A549 (cell line): ENCODE measurements at regions not wholly inside any gene's neighbourhood (a gene's known extent, or its start where the extent isn't known, plus 50 kb on each side); places are given as distances from the start of the nearest gene placed in this dataset.

Experiments
- ATAC-seq, 2 experiments: fragments of 200-7000 bp in 1 of 2; fragments of >200 bp in 1 of 2; cut with Nextera tagmentation in 1 of 2; cut with Tn5 transposase in 1 of 2; 3 replicates each; pipeline versions ENCODE4 v1.8.0 to v1.9.1; 2018 to 2020; ENCODE audit warnings: mild to moderate bottlenecking in 1 of 2, moderate library complexity in 1 of 2
- CTCF ChIA-PET: fragments of 300-600 bp; sonication (Branson Sonifier 250); formaldehyde crosslinking; extraction: SDS; loops from one replicate; lab custom pipeline; 2021; ENCODE audit warnings: antibody characterized with exemption, inconsistent platforms; lab: Yijun Ruan, JAX
- POLR2A ChIA-PET: fragments of 350-600 bp; formaldehyde crosslinking; extraction: SDS; loops from one replicate; lab custom pipeline; 2021; ENCODE audit warnings: antibody characterized with exemption, inconsistent platforms; lab: Yijun Ruan, JAX
- DNase-seq, 2 experiments: peaks; one replicate each; pipeline versions ENCODE4 v3.0.0 to v3.0.0-alpha.2; 2011 to 2016; ENCODE audit warnings: low read depth in 1 of 2, low spot score in 1 of 2
- FAIRE-seq: peaks from 2 replicates; lab custom pipeline; 2011; peaks lifted over from hg19 to GRCh38; lab: Jason Lieb, UNC
- H3K27ac ChIP-seq, 2 experiments: fragments of >200 bp; sonication (Bioruptor Twin); formaldehyde crosslinking; 3 replicates each; pipeline ENCODE4 v1.5.1; 2016 to 2017
- H3K4me1 ChIP-seq: fragments of >200 bp; sonication (Bioruptor Twin); formaldehyde crosslinking; 3 replicates; pipeline ENCODE4 v1.6.1; 2016
- H3K4me2 ChIP-seq: fragments of >200 bp; sonication (Bioruptor Twin); formaldehyde crosslinking; 3 replicates; pipeline ENCODE4 v1.6.1; 2016
- H3K4me3 ChIP-seq: fragments of >200 bp; sonication (Bioruptor Twin); formaldehyde crosslinking; 3 replicates; pipeline ENCODE4 v1.5.1; 2016
- H3K9me3 ChIP-seq: fragments of >200 bp; sonication (Bioruptor Twin); formaldehyde crosslinking; 3 replicates; pipeline ENCODE4 v1.6.1; 2016
- BHLHE40 ChIP-seq: IDR thresholded peaks from 2 replicates; pipeline ENCODE4 v1.6.1; 2012; ENCODE audit warnings: low read depth, low read length, inconsistent platforms
- CEBPB ChIP-seq, 2 experiments: fragments of >200 bp in 1 of 2; sonication (Bioruptor Twin) in 1 of 2; formaldehyde crosslinking in 1 of 2; IDR thresholded peaks; 2 replicates each; pipeline ENCODE4 v1.6.1; 2012 to 2016
- ESRRA ChIP-seq: fragments of 150-350 bp; IDR thresholded peaks from 2 replicates; pipeline ENCODE4 v1.6.1; 2014; ENCODE audit warnings: mild to moderate bottlenecking, low read length, borderline replicate concordance
- HDAC2 ChIP-seq: fragments of 200-600 bp; sonication (generic); IDR thresholded peaks from 2 replicates; pipeline ENCODE4 v1.6.1; 2016
- HOXB13 ChIP-seq: fragments of 250-450 bp; sonication (Bioruptor Pico); IDR thresholded peaks from 2 replicates; pipeline ENCODE4 v1.5.0; 2020; ENCODE audit warnings: low read depth, mild to moderate bottlenecking, moderate library complexity
- HOXB5 ChIP-seq: fragments of 250-450 bp; sonication (Bioruptor Pico); IDR thresholded peaks from 2 replicates; pipeline ENCODE4 v1.5.0; 2020; ENCODE audit warnings: mild to moderate bottlenecking, moderate library complexity
- MAFK ChIP-seq: fragments of 450-650 bp; IDR thresholded peaks from 2 replicates; pipeline ENCODE4 v1.6.1; 2014; ENCODE audit not compliant: partially characterized antibody
- MAZ ChIP-seq: fragments of 150-350 bp; IDR thresholded peaks from 2 replicates; pipeline ENCODE4 v1.6.1; 2014; ENCODE audit warnings: antibody characterized with exemption, low read depth, low read length, borderline replicate concordance
- MYC ChIP-seq: IDR thresholded peaks from 2 replicates; pipeline ENCODE4 v1.6.1; 2012; ENCODE audit warnings: mild to moderate bottlenecking, inconsistent platforms, low read length, improper control_type of control experiment, borderline replicate concordance
- RAD21 ChIP-seq, 2 experiments: fragments of >200 bp in 1 of 2; sonication (Bioruptor Twin) in 1 of 2; formaldehyde crosslinking in 1 of 2; IDR thresholded peaks in 1 of 2; conservative IDR thresholded peaks in 1 of 2; 2 replicates in 1 of 2; 3 replicates in 1 of 2; pipeline ENCODE4 v1.6.1; 2012 to 2018; ENCODE audit warnings: inconsistent platforms in 1 of 2
- RARB ChIP-seq: fragments of 250-450 bp; sonication (Bioruptor Pico); IDR thresholded peaks from 2 replicates; pipeline ENCODE4 v1.8.0; 2021; ENCODE audit warnings: mild to moderate bottlenecking, moderate library complexity
- SREBF2 ChIP-seq: fragments of 450-650 bp; IDR thresholded peaks from 2 replicates; pipeline ENCODE4 v1.6.1; 2014; ENCODE audit warnings: mild to moderate bottlenecking, moderate library complexity
- WGBS: methylation state at CpG from one replicate; pipeline ENCODE4 v1.1.6; 2017; ENCODE audit errors: missing lambda C conversion rate; 5-methylcytosine and 5-hydroxymethylcytosine counted together
- TF ChIP-seq, protein P1 (sequence below): IDR thresholded peaks from 2 replicates; pipeline ENCODE4 v1.6.1; 2012
- TF ChIP-seq, protein P2 (sequence below): fragments of 250-450 bp; sonication (Bioruptor Pico); IDR thresholded peaks from 2 replicates; pipeline ENCODE4 v1.5.0; 2021; ENCODE audit warnings: mild to moderate bottlenecking, moderate library complexity, borderline replicate concordance
- TF ChIP-seq, protein P3 (sequence below): IDR thresholded peaks from 2 replicates; pipeline ENCODE4 v1.6.1; 2012
- TF ChIP-seq, protein P4 (sequence below): fragments of 200-600 bp; sonication (generic); IDR thresholded peaks from 2 replicates; pipeline ENCODE4 v1.6.1; 2016; ENCODE audit warnings: antibody characterized with exemption, mild to moderate bottlenecking, moderate library complexity
- TF ChIP-seq, protein P5 (sequence below): IDR thresholded peaks from 2 replicates; pipeline ENCODE4 v1.6.1; 2012; ENCODE audit warnings: low read depth, borderline replicate concordance

DNA sequence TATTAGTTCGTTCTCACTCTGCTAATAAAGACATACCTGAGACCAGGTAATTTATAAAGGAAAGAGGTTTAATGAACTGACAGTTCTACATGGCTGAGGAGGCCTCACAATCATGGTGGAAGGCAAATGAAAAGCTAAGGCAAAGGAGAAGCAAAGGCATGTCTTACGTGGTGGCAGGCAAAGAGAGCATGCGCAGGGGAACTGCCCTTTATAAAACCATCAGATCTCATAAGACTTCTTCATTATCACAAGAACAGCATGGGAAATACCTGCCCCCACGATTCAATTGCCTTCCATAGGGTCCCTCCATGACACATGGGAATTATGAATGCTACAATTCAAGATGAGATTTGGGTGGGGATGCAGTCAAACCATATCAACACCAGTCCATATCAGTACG lies 133.5 kb downstream of the ZNF621 start:
- ChIA-PET POLR2A (no interaction called here), CTCF (interaction anchor here (1.2 kb wide), 1 partner anchor 26 kb away, joined by 3 read pairs; no protein-coding TSS in a partner anchor)
- H3K9me3 ChIP-seq = no peaks in the 10 kb centered on the region
- DNase-seq = no peak
- H3K4me3 ChIP-seq = no peak overlapping the region
- H3K4me2 ChIP-seq = no peak overlapping the region
- no peak for FAIRE-seq
- TF ChIP-seq RARB (CRISPR knock-in tag) (no peak), HOXB13 (CRISPR knock-in tag) (no peak), MAZ (no peak), CEBPB (IDR thresholded peaks at IDR 0.05) (no peak), ESRRA (no peak), RAD21 (conservative IDR thresholded peaks at IDR 0.05 in 1 of 2, IDR thresholded peaks at IDR 0.05 in 1 of 2) (no peak), MYC (no peak)
- TF ChIP-seq, protein P1, sequence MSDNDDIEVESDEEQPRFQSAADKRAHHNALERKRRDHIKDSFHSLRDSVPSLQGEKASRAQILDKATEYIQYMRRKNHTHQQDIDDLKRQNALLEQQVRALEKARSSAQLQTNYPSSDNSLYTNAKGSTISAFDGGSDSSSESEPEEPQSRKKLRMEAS = no peak
- TF ChIP-seq, protein P2, sequence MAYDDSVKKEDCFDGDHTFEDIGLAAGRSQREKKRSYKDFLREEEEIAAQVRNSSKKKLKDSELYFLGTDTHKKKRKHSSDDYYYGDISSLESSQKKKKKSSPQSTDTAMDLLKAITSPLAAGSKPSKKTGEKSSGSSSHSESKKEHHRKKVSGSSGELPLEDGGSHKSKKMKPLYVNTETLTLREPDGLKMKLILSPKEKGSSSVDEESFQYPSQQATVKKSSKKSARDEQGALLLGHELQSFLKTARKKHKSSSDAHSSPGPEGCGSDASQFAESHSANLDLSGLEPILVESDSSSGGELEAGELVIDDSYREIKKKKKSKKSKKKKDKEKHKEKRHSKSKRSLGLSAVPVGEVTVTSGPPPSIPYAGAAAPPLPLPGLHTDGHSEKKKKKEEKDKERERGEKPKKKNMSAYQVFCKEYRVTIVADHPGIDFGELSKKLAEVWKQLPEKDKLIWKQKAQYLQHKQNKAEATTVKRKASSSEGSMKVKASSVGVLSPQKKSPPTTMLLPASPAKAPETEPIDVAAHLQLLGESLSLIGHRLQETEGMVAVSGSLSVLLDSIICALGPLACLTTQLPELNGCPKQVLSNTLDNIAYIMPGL (CRISPR knock-in tag) = no peak
- TF ChIP-seq, protein P3, sequence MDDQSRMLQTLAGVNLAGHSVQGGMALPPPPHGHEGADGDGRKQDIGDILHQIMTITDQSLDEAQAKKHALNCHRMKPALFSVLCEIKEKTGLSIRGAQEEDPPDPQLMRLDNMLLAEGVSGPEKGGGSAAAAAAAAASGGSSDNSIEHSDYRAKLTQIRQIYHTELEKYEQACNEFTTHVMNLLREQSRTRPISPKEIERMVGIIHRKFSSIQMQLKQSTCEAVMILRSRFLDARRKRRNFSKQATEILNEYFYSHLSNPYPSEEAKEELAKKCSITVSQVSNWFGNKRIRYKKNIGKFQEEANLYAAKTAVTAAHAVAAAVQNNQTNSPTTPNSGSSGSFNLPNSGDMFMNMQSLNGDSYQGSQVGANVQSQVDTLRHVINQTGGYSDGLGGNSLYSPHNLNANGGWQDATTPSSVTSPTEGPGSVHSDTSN = no peak
- TF ChIP-seq, all 56 proteins: peak for 0
- Histone ChIP-seq H3K27ac (no peak overlapping the region), H3K4me1 (no peaks in the 10 kb centered on the region)
- ATAC-seq = no peak
- WGBS = 2% methylated on average over 5 of the region's 5 CpGs

DNA sequence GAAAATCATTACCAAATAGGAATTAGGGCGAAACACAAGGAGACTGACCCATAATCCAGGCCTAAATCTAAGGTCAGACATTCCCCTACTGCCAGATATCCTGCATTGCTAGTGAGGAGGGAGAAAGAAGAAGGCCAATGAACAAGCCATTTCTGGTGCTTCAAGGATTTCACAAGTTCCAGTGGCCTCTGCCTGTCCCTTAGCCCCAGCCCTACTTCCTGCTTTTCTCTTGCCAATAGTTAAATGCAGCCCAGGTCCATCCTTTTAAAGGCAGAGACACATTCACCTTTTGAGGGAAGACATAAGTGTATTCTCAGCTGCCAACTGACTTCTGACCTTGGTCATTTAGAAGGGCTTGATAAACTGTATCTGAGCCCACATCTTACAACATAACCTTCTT lies 135.8 kb downstream of the ZNF621 start:
- H3K4me1 ChIP-seq = no peaks in the 10 kb centered on the region
- TF ChIP-seq, protein P4, sequence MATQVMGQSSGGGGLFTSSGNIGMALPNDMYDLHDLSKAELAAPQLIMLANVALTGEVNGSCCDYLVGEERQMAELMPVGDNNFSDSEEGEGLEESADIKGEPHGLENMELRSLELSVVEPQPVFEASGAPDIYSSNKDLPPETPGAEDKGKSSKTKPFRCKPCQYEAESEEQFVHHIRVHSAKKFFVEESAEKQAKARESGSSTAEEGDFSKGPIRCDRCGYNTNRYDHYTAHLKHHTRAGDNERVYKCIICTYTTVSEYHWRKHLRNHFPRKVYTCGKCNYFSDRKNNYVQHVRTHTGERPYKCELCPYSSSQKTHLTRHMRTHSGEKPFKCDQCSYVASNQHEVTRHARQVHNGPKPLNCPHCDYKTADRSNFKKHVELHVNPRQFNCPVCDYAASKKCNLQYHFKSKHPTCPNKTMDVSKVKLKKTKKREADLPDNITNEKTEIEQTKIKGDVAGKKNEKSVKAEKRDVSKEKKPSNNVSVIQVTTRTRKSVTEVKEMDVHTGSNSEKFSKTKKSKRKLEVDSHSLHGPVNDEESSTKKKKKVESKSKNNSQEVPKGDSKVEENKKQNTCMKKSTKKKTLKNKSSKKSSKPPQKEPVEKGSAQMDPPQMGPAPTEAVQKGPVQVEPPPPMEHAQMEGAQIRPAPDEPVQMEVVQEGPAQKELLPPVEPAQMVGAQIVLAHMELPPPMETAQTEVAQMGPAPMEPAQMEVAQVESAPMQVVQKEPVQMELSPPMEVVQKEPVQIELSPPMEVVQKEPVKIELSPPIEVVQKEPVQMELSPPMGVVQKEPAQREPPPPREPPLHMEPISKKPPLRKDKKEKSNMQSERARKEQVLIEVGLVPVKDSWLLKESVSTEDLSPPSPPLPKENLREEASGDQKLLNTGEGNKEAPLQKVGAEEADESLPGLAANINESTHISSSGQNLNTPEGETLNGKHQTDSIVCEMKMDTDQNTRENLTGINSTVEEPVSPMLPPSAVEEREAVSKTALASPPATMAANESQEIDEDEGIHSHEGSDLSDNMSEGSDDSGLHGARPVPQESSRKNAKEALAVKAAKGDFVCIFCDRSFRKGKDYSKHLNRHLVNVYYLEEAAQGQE = no peak
- TF ChIP-seq, protein P5, sequence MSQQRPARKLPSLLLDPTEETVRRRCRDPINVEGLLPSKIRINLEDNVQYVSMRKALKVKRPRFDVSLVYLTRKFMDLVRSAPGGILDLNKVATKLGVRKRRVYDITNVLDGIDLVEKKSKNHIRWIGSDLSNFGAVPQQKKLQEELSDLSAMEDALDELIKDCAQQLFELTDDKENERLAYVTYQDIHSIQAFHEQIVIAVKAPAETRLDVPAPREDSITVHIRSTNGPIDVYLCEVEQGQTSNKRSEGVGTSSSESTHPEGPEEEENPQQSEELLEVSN = no peak
- TF ChIP-seq HOXB5 (CRISPR knock-in tag) = no peak
- TF ChIP-seq, protein P2 (CRISPR knock-in tag) = no peak
- no peak for TF ChIP-seq SREBF2
- no peak for TF ChIP-seq HDAC2
- TF ChIP-seq MAFK = no peak
- no peak for TF ChIP-seq BHLHE40
- ATAC-seq (no peak), DNase-seq (no peak), FAIRE-seq (no peak)
- H3K4me3 ChIP-seq = no peak overlapping the region
- no peak overlapping the region for H3K27ac ChIP-seq
- 0% methylated on average over 1 of the region's 1 CpG for WGBS
- CTCF ChIA-PET = no interaction called here
- H3K4me2 ChIP-seq = no peak overlapping the region
- H3K9me3 ChIP-seq = no peaks in the 10 kb centered on the region
- POLR2A ChIA-PET = no interaction called here
